ENCODE measurements at regions not wholly inside any gene's neighbourhood (a gene's known extent, or its start where the extent isn't known, plus 50 kb on each side); places are given as distances from the start of the nearest gene placed in this dataset.

DNA sequence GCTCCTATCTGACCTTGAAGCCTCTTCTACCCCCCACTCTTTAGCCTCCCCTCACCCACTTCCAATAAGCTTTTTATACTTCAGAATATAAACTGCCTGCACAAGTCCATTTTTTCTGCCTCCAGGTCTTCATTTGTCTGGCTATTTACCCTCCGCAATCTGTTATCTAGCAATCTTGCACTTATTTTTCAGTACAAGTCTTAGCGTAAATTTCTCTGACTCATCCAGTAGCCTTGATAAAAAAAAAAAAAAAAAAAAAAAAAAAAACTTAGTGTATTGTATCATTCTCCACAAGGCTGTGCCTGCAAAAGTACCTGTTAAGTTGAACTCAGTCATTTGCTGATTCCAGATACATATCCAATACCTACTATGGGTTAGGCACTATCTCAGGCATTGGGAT, 219.5 kb upstream of the DKK2 start:
- Histone ChIP-seq H3K4me1 (ENCODE audit: insufficient read depth) (no peaks in the 10 kb centered on the region), H2AFZ (no peak overlapping the region), H3K9me2 (ENCODE audit: insufficient read depth) (no peaks in the 10 kb centered on the region), H3K27me3 (ENCODE audit: insufficient read depth) (no peaks in the 10 kb centered on the region), H3K36me3 (ENCODE audit: insufficient read depth) (no peaks in the 10 kb centered on the region), H3K79me2 (replicated peaks; ENCODE audit: insufficient read depth) (no peaks in the 10 kb centered on the region), H3K4me3 (no peak overlapping the region), H3K4me2 (no peak overlapping the region), H3F3A (replicated peaks; ENCODE audit: low read depth) (no peaks in the 10 kb centered on the region), H3K27ac (ENCODE audit: low read depth) (no peak overlapping the region), H4K20me1 (replicated peaks; ENCODE audit: insufficient read depth) (no peaks in the 10 kb centered on the region)
- no peaks in the 10 kb centered on the region for H3K36me3 Mint-ChIP-seq (ENCODE audit: low read depth)
- no peaks in the 10 kb centered on the region for H3K9me3 Mint-ChIP-seq
- no peaks in the 10 kb centered on the region for H3K27me3 Mint-ChIP-seq (ENCODE audit: insufficient read depth, low read depth, poor library complexity)
- TF ChIP-seq NANOG (IDR thresholded peaks at IDR 0.05; ENCODE audit: borderline replicate concordance) (no peak), POLR2AphosphoS5 (IDR thresholded peaks at IDR 0.05; ENCODE audit: low read depth) (no peak)
- ATAC-seq = no peak
- no peak overlapping the region for H3K27ac Mint-ChIP-seq
- H3K4me3 Mint-ChIP-seq = no peak overlapping the region
- peaks cover 3% of the 10 kb centered on the region; the same call in 1 of the 3 replicates for H3K4me1 Mint-ChIP-seq
- no peak for DNase-seq (ENCODE audit: low spot score)

DNA sequence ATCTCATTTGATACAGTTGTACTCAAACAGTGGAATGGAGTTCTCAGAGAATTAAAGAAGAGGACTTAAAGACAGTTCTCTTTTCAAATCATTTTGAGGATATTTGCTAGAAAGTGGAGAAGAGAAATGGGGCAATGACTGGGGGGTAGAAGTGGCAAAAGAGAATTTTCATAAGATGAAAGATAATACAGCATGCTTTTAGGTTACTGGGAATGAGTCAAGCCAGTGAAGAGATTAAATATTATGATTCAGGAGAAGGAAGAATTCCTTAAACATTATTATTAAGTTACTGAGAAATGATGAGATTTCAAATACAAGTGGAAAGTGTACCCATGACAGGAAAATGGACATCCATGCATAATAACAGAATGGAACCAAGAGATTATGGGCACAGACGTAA, 219.0 kb upstream of the DKK2 start:
- H3K36me3 Mint-ChIP-seq (ENCODE audit: low read depth) = no peaks in the 10 kb centered on the region
- DNase-seq (ENCODE audit: low spot score) = no peak
- H3K4me1 ChIP-seq (ENCODE audit: insufficient read depth) = no peaks in the 10 kb centered on the region
- ATAC-seq = no peak
- H3K4me2 ChIP-seq = no peak overlapping the region
- H3K27ac ChIP-seq (ENCODE audit: low read depth) = no peak overlapping the region
- no peaks in the 10 kb centered on the region for H3K79me2 ChIP-seq (replicated peaks; ENCODE audit: insufficient read depth)
- no peak overlapping the region for H2AFZ ChIP-seq
- no peaks in the 10 kb centered on the region for H3K9me3 Mint-ChIP-seq
- peaks cover 3% of the 10 kb centered on the region; the same call in 1 of the 3 replicates for H3K4me1 Mint-ChIP-seq
- H3K27ac Mint-ChIP-seq = no peak overlapping the region
- no peaks in the 10 kb centered on the region for H3K27me3 Mint-ChIP-seq (ENCODE audit: insufficient read depth, low read depth, poor library complexity)
- no peaks in the 10 kb centered on the region for H4K20me1 ChIP-seq (replicated peaks; ENCODE audit: insufficient read depth)
- H3K36me3 ChIP-seq (ENCODE audit: insufficient read depth) = no peaks in the 10 kb centered on the region
- H3K4me3 ChIP-seq = no peak overlapping the region
- no peaks in the 10 kb centered on the region for H3K27me3 ChIP-seq (ENCODE audit: insufficient read depth)
- H3K9me2 ChIP-seq (ENCODE audit: insufficient read depth) = no peaks in the 10 kb centered on the region
- H3F3A ChIP-seq (replicated peaks; ENCODE audit: low read depth) = no peaks in the 10 kb centered on the region
- H3K4me3 Mint-ChIP-seq = no peak overlapping the region
- no peak for TF ChIP-seq JUNB (IDR thresholded peaks at IDR 0.05; ENCODE audit: unreplicated experiment)
- no peak for TF ChIP-seq STAT1 (IDR thresholded peaks at IDR 0.05; ENCODE audit: unreplicated experiment)
- TF ChIP-seq EZH2phosphoT487 (IDR thresholded peaks at IDR 0.05; ENCODE audit: unreplicated experiment) = no peak
- TF ChIP-seq, protein P1, sequence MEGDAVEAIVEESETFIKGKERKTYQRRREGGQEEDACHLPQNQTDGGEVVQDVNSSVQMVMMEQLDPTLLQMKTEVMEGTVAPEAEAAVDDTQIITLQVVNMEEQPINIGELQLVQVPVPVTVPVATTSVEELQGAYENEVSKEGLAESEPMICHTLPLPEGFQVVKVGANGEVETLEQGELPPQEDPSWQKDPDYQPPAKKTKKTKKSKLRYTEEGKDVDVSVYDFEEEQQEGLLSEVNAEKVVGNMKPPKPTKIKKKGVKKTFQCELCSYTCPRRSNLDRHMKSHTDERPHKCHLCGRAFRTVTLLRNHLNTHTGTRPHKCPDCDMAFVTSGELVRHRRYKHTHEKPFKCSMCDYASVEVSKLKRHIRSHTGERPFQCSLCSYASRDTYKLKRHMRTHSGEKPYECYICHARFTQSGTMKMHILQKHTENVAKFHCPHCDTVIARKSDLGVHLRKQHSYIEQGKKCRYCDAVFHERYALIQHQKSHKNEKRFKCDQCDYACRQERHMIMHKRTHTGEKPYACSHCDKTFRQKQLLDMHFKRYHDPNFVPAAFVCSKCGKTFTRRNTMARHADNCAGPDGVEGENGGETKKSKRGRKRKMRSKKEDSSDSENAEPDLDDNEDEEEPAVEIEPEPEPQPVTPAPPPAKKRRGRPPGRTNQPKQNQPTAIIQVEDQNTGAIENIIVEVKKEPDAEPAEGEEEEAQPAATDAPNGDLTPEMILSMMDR (conservative IDR thresholded peaks at IDR 0.05; ENCODE audit: low read depth in 2 of 2) = no peak
- TF ChIP-seq CREB1 (CRISPR knock-in tag; IDR thresholded peaks at IDR 0.05; ENCODE audit: low read depth) = no peak
- no peak for TF ChIP-seq POLR2AphosphoS5 (IDR thresholded peaks at IDR 0.05; ENCODE audit: low read depth)
- TF ChIP-seq, protein P2, sequence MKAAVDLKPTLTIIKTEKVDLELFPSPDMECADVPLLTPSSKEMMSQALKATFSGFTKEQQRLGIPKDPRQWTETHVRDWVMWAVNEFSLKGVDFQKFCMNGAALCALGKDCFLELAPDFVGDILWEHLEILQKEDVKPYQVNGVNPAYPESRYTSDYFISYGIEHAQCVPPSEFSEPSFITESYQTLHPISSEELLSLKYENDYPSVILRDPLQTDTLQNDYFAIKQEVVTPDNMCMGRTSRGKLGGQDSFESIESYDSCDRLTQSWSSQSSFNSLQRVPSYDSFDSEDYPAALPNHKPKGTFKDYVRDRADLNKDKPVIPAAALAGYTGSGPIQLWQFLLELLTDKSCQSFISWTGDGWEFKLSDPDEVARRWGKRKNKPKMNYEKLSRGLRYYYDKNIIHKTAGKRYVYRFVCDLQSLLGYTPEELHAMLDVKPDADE (IDR thresholded peaks at IDR 0.05) = no peak
- TF ChIP-seq ZNF331 (CRISPR knock-in tag; IDR thresholded peaks at IDR 0.05; ENCODE audit: low read depth) = no peak
- TF ChIP-seq, protein P3, sequence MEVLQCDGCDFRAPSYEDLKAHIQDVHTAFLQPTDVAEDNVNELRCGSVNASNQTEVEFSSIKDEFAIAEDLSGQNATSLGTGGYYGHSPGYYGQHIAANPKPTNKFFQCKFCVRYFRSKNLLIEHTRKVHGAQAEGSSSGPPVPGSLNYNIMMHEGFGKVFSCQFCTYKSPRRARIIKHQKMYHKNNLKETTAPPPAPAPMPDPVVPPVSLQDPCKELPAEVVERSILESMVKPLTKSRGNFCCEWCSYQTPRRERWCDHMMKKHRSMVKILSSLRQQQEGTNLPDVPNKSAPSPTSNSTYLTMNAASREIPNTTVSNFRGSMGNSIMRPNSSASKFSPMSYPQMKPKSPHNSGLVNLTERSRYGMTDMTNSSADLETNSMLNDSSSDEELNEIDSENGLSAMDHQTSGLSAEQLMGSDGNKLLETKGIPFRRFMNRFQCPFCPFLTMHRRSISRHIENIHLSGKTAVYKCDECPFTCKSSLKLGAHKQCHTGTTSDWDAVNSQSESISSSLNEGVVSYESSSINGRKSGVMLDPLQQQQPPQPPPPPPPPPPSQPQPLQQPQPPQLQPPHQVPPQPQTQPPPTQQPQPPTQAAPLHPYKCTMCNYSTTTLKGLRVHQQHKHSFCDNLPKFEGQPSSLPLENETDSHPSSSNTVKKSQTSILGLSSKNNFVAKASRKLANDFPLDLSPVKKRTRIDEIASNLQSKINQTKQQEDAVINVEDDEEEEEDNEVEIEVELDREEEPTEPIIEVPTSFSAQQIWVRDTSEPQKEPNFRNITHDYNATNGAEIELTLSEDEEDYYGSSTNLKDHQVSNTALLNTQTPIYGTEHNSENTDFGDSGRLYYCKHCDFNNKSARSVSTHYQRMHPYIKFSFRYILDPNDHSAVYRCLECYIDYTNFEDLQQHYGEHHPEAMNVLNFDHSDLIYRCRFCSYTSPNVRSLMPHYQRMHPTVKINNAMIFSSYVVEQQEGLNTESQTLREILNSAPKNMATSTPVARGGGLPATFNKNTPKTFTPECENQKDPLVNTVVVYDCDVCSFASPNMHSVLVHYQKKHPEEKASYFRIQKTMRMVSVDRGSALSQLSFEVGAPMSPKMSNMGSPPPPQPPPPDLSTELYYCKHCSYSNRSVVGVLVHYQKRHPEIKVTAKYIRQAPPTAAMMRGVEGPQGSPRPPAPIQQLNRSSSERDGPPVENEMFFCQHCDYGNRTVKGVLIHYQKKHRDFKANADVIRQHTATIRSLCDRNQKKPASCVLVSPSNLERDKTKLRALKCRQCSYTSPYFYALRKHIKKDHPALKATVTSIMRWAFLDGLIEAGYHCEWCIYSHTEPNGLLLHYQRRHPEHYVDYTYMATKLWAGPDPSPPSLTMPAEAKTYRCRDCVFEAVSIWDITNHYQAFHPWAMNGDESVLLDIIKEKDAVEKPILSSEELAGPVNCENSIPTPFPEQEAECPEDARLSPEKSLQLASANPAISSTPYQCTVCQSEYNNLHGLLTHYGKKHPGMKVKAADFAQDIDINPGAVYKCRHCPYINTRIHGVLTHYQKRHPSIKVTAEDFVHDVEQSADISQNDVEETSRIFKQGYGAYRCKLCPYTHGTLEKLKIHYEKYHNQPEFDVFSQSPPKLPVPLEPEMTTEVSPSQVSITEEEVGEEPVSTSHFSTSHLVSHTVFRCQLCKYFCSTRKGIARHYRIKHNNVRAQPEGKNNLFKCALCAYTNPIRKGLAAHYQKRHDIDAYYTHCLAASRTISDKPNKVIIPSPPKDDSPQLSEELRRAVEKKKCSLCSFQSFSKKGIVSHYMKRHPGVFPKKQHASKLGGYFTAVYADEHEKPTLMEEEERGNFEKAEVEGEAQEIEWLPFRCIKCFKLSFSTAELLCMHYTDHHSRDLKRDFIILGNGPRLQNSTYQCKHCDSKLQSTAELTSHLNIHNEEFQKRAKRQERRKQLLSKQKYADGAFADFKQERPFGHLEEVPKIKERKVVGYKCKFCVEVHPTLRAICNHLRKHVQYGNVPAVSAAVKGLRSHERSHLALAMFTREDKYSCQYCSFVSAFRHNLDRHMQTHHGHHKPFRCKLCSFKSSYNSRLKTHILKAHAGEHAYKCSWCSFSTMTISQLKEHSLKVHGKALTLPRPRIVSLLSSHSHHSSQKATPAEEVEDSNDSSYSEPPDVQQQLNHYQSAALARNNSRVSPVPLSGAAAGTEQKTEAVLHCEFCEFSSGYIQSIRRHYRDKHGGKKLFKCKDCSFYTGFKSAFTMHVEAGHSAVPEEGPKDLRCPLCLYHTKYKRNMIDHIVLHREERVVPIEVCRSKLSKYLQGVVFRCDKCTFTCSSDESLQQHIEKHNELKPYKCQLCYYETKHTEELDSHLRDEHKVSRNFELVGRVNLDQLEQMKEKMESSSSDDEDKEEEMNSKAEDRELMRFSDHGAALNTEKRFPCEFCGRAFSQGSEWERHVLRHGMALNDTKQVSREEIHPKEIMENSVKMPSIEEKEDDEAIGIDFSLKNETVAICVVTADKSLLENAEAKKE (CRISPR knock-in tag; IDR thresholded peaks at IDR 0.05) = no peak
- no peak for TF ChIP-seq EZH2 (IDR thresholded peaks at IDR 0.05; ENCODE audit: low read depth, unreplicated experiment)
- TF ChIP-seq NANOG (IDR thresholded peaks at IDR 0.05; ENCODE audit: borderline replicate concordance) = no peak
- TF ChIP-seq ZNF114 (CRISPR knock-in tag; IDR thresholded peaks at IDR 0.05) = no peak

Data from GM23338 (cell line).